Fibroblast of lung (primary cell): ENCODE measurements at regions not wholly inside any gene's neighbourhood (a gene's known extent, or its start where the extent isn't known, plus 50 kb on each side); places are given as distances from the start of the nearest gene placed in this dataset.

Source experiments
- DNase-seq, 2 donors: peaks; one replicate each; pipeline versions ENCODE4 v3.0.0 to v3.0.0-alpha.2; 2010; ENCODE audit warnings: low read depth in 2 of 2
- H2AFZ ChIP-seq: 2 replicates; pipeline ENCODE4 v1.5.1; 2012; ENCODE audit warnings: low read length, control low read depth, inconsistent platforms
- H3K27ac ChIP-seq: 2 replicates; pipeline ENCODE4 v1.5.1; 2011; ENCODE audit warnings: low read length, control low read depth; ENCODE audit not compliant: insufficient read depth
- H3K27me3 ChIP-seq: 2 replicates; pipeline ENCODE4 v1.5.1; 2011; ENCODE audit warnings: mild to moderate bottlenecking, low read length; ENCODE audit not compliant: control insufficient read depth, insufficient read depth
- H3K36me3 ChIP-seq: 2 replicates; pipeline ENCODE4 v1.5.1; 2011; ENCODE audit warnings: low read length; ENCODE audit not compliant: control insufficient read depth, insufficient read depth
- H3K4me1 ChIP-seq: 2 replicates; pipeline ENCODE4 v1.5.1; 2011; ENCODE audit warnings: low read length; ENCODE audit not compliant: control insufficient read depth, insufficient read depth; ENCODE audit errors: extremely low read depth
- H3K4me2 ChIP-seq: 2 replicates; pipeline ENCODE4 v1.5.1; 2011; ENCODE audit warnings: low read length, control low read depth; ENCODE audit not compliant: insufficient read depth; ENCODE audit errors: extremely low read depth
- H3K4me3 ChIP-seq, 4 experiments: fragments of 200-600 bp in 1 of 4; sonication (generic) in 1 of 4; replicated peaks in 1 of 4; 2 replicates each; pipeline ENCODE4 v1.5.1; 2011 to 2016; ENCODE audit warnings: low read length in 4 of 4, low read depth in 3 of 4, mild to moderate bottlenecking in 3 of 4, control low read depth in 2 of 4, inconsistent platforms in 1 of 4, mixed read lengths in 1 of 4; ENCODE audit not compliant: insufficient read depth in 1 of 4; ENCODE audit errors: control extremely low read depth in 1 of 4
- H3K79me2 ChIP-seq: 2 replicates; pipeline ENCODE4 v1.5.1; 2012; ENCODE audit warnings: mild to moderate bottlenecking, low read length, inconsistent platforms; ENCODE audit not compliant: control insufficient read depth, insufficient read depth
- H3K9ac ChIP-seq: 2 replicates; pipeline ENCODE4 v1.5.1; 2011; ENCODE audit warnings: mild to moderate bottlenecking, low read length, control low read depth; ENCODE audit not compliant: insufficient read depth
- H3K9me3 ChIP-seq: 2 replicates; pipeline ENCODE4 v1.5.1; 2012; ENCODE audit warnings: low read depth, low read length; ENCODE audit not compliant: control insufficient read depth, insufficient read depth
- H4K20me1 ChIP-seq: 2 replicates; pipeline ENCODE4 v1.5.1; 2011; ENCODE audit warnings: low read length; ENCODE audit not compliant: control insufficient read depth, insufficient read depth; ENCODE audit errors: extremely low read depth
- CTCF ChIP-seq, 2 donors: IDR thresholded peaks in 1 of 2; conservative IDR thresholded peaks in 1 of 2; 1 replicate in 1 of 2; 2 replicates in 1 of 2; pipeline ENCODE4 v1.5.1; 2011 to 2012; ENCODE audit warnings: low read length in 2 of 2, control low read depth in 1 of 2, inconsistent platforms in 1 of 2, low read depth in 1 of 2, mild to moderate bottlenecking in 1 of 2
- EZH2 ChIP-seq: IDR thresholded peaks from 2 replicates; pipeline ENCODE4 v1.5.1; 2012; ENCODE audit warnings: low read length, control low read depth, mild to moderate bottlenecking; ENCODE audit errors: missing control alignments

GRCh38 chr4:18846313-18846712, 824.8 kb upstream of the LCORL start:
- Histone ChIP-seq H3K4me2 (no peak overlapping the region), H3K79me2 (no peaks in the 10 kb centered on the region), H3K36me3 (no peaks in the 10 kb centered on the region), H2AFZ (no peak overlapping the region), H3K4me1 (no peaks in the 10 kb centered on the region), H3K27ac (no peak overlapping the region), H3K9ac (no peak overlapping the region), H3K4me3 (no peak overlapping the region), H3K9me3 (no peaks in the 10 kb centered on the region), H3K27me3 (no peaks in the 10 kb centered on the region), H4K20me1 (no peaks in the 10 kb centered on the region)
- no peak for DNase-seq
- TF ChIP-seq EZH2 (no peak), CTCF (conservative IDR thresholded peaks at IDR 0.05 in 1 of 2, IDR thresholded peaks at IDR 0.05 in 1 of 2; ENCODE audit: low read depth in 1 of 2, low read length in 2 of 2) (no peak)

- Histone ChIP-seq H2AFZ (no peak overlapping the region), H3K27ac (no peak overlapping the region), H3K4me1 (no peaks in the 10 kb centered on the region), H3K36me3 (no peaks in the 10 kb centered on the region), H3K27me3 (no peaks in the 10 kb centered on the region), H3K4me2 (no peak overlapping the region), H3K79me2 (no peaks in the 10 kb centered on the region), H3K4me3 (no peak overlapping the region), H3K9ac (no peak overlapping the region), H4K20me1 (no peaks in the 10 kb centered on the region), H3K9me3 (no peaks in the 10 kb centered on the region)
- peak; percentile 30 to 77 for DNase-seq
- TF ChIP-seq CTCF (conservative IDR thresholded peaks at IDR 0.05 in 1 of 2, IDR thresholded peaks at IDR 0.05 in 1 of 2; ENCODE audit: low read depth in 1 of 2, low read length in 2 of 2) (no peak), EZH2 (no peak)
These were observed 823.2 kb upstream of the LCORL start for GRCh38 chr4:18844726-18845125.

GRCh38 chr4:18842431-18842830, 820.9 kb upstream of the LCORL start:
- Histone ChIP-seq H3K4me1 (no peaks in the 10 kb centered on the region), H3K9me3 (no peaks in the 10 kb centered on the region), H4K20me1 (no peaks in the 10 kb centered on the region), H3K4me2 (no peak overlapping the region), H3K9ac (no peak overlapping the region), H3K4me3 (no peak overlapping the region), H3K27me3 (no peaks in the 10 kb centered on the region), H2AFZ (no peak overlapping the region), H3K36me3 (no peaks in the 10 kb centered on the region), H3K27ac (no peak overlapping the region), H3K79me2 (no peaks in the 10 kb centered on the region)
- TF ChIP-seq CTCF (conservative IDR thresholded peaks at IDR 0.05 in 1 of 2, IDR thresholded peaks at IDR 0.05 in 1 of 2; ENCODE audit: low read depth in 1 of 2, low read length in 2 of 2): no peak
- TF ChIP-seq EZH2: no peak
- no peak for DNase-seq
